ENCODE measurements at regions not wholly inside any gene's neighbourhood (a gene's known extent, or its start where the extent isn't known, plus 50 kb on each side); places are given as distances from the start of the nearest gene placed in this dataset.

- no peak for DNase-seq
- ATAC-seq: no peak
- 84 to 94% methylated on average over 2 of the region's 2 CpGs for WGBS, 2 donors
These were observed 169.7 kb upstream of the TPK1 start for GRCh38 chr7:145005601-145006000.

GRCh38 chr7:144997512-144997911, 161.7 kb upstream of the TPK1 start:
- no peak for TF ChIP-seq CTCF (IDR thresholded peaks at IDR 0.05)
- Histone ChIP-seq H3K9me3 (peaks cover 0 to 67% (median 39%) of the 10 kb centered on the region in 11 donors), H3K27ac (no peak overlapping the region), H3K4me3 (no peak overlapping the region), H3K36me3 (no peaks in the 10 kb centered on the region), H3K4me1 (no peaks in the 10 kb centered on the region), H3K27me3 (no peaks in the 10 kb centered on the region)
- no peak for ATAC-seq
- intact Hi-C loops (cut with DNase I): loop anchor here in 1 of 10 donors (10.0 kb wide), 1 partner anchor 377 kb away; no protein-coding TSS in a partner anchor
- DNase-seq: no peak

More at GRCh38 chr7:145005601-145006000, 169.7 kb upstream of the TPK1 start:
- Histone ChIP-seq H3K27ac (no peak overlapping the region), H3K9me3 (peaks cover 0 to 10% (median 4%) of the 10 kb centered on the region in 11 donors), H3K4me1 (no peaks in the 10 kb centered on the region), H3K27me3 (peaks cover 0 to 5% (median 0%) of the 10 kb centered on the region in 7 donors), H3K36me3 (no peaks in the 10 kb centered on the region), H3K4me3 (no peak overlapping the region)
- intact Hi-C loops (cut with DNase I): no loop called here
- TF ChIP-seq CTCF (IDR thresholded peaks at IDR 0.05): no peak

- Histone ChIP-seq H3K4me1 (no peaks in the 10 kb centered on the region), H3K27ac (no peak overlapping the region), H3K27me3 (no peaks in the 10 kb centered on the region), H3K9me3 (peaks cover 0 to 59% (median 34%) of the 10 kb centered on the region in 11 donors), H3K4me3 (no peak overlapping the region), H3K36me3 (no peaks in the 10 kb centered on the region)
- no peak for ATAC-seq
- DNase-seq: no peak
- 61 to 76% methylated on average over 2 of the region's 2 CpGs for WGBS, 2 donors
- intact Hi-C loops (cut with DNase I): loop anchor here in 1 of 10 donors (10.0 kb wide), 1 partner anchor 379 kb away; no protein-coding TSS in a partner anchor
- no peak for TF ChIP-seq CTCF (IDR thresholded peaks at IDR 0.05)
These were observed 159.6 kb upstream of the TPK1 start for GRCh38 chr7:144995495-144995894.

- 39 to 68% methylated on average over 2 of the region's 2 CpGs for WGBS, 2 donors
- DNase-seq (no peak), ATAC-seq (no peak)
- Histone ChIP-seq H3K9me3 (peaks cover 0 to 15% (median 4%) of the 10 kb centered on the region in 11 donors), H3K4me3 (no peak overlapping the region), H3K27ac (no peak overlapping the region), H3K27me3 (no peaks in the 10 kb centered on the region), H3K36me3 (no peaks in the 10 kb centered on the region), H3K4me1 (no peaks in the 10 kb centered on the region)
- intact Hi-C loops (cut with DNase I): loop anchor here in 1 of 10 donors (10.0 kb wide), 1 partner anchor 384 kb away; no protein-coding TSS in a partner anchor
- no peak for TF ChIP-seq CTCF (IDR thresholded peaks at IDR 0.05)
These were observed 155.2 kb upstream of the TPK1 start for GRCh38 chr7:144991041-144991440.

All from heart right ventricle (tissue), 16 donors.